ES-I3 (cell line): ENCODE measurements at regions not wholly inside any gene's neighbourhood (a gene's known extent, or its start where the extent isn't known, plus 50 kb on each side); places are given as distances from the start of the nearest gene placed in this dataset.

Experiments
- H3K36me3 ChIP-seq: 2 replicates; pipeline ENCODE4 v1.6.1; 2013; ENCODE audit warnings: mild to moderate bottlenecking, low read length, control low read depth, moderate library complexity; ENCODE audit not compliant: insufficient read depth
- H3K4me1 ChIP-seq: 2 replicates; pipeline ENCODE4 v1.6.1; 2013; ENCODE audit warnings: mild to moderate bottlenecking, control low read depth, low read length; ENCODE audit not compliant: insufficient read depth
- H3K9ac ChIP-seq: 2 replicates; pipeline ENCODE4 v1.6.1; 2013; ENCODE audit warnings: low read depth, mild to moderate bottlenecking, low read length, moderate library complexity
- H3K9me3 ChIP-seq: 2 replicates; pipeline ENCODE4 v1.6.1; 2013; ENCODE audit warnings: mild to moderate bottlenecking, low read length, moderate library complexity; ENCODE audit not compliant: control insufficient read depth, insufficient read depth

GRCh38 chr5:155466851-155467250 is 453.3 kb downstream of the KIF4B start:
- Histone ChIP-seq H3K9me3 (no peaks in the 10 kb centered on the region), H3K9ac (no peak overlapping the region), H3K36me3 (no peaks in the 10 kb centered on the region), H3K4me1 (no peaks in the 10 kb centered on the region)

GRCh38 chr5:155471027-155471426 is 457.5 kb downstream of the KIF4B start:
- Histone ChIP-seq H3K9me3 (no peaks in the 10 kb centered on the region), H3K36me3 (no peaks in the 10 kb centered on the region), H3K9ac (no peak overlapping the region), H3K4me1 (peaks cover 5% of the 10 kb centered on the region; the same call in 1 of the 2 replicates)

- H3K36me3 ChIP-seq = no peaks in the 10 kb centered on the region
- H3K4me1 ChIP-seq = peaks cover 5% of the 10 kb centered on the region; the same call in 1 of the 2 replicates
- no peak overlapping the region for H3K9ac ChIP-seq
- no peaks in the 10 kb centered on the region for H3K9me3 ChIP-seq
These were observed 459.2 kb downstream of the KIF4B start for GRCh38 chr5:155472780-155473179.

GRCh38 chr5:155475318-155475717 is 461.8 kb downstream of the KIF4B start:
- Histone ChIP-seq H3K4me1 (peaks cover 5% of the 10 kb centered on the region; the same call in 1 of the 2 replicates), H3K9me3 (no peaks in the 10 kb centered on the region), H3K9ac (no peak overlapping the region)

GRCh38 chr5:155480731-155481131 is 467.2 kb downstream of the KIF4B start:
- H3K36me3 ChIP-seq = no peaks in the 10 kb centered on the region
- H3K9me3 ChIP-seq = no peaks in the 10 kb centered on the region
- H3K9ac ChIP-seq = no peak overlapping the region
- H3K4me1 ChIP-seq = peaks cover 1% of the 10 kb centered on the region; the same call in 1 of the 2 replicates

More at GRCh38 chr5:155475318-155475717, 461.8 kb downstream of the KIF4B start:
- H3K36me3 ChIP-seq = no peaks in the 10 kb centered on the region

- Histone ChIP-seq H3K9ac (no peak overlapping the region), H3K36me3 (no peaks in the 10 kb centered on the region), H3K4me1 (no peaks in the 10 kb centered on the region), H3K9me3 (no peaks in the 10 kb centered on the region)
These were observed 467.6 kb downstream of the KIF4B start for GRCh38 chr5:155481182-155481581.

- no peaks in the 10 kb centered on the region for H3K9me3 ChIP-seq
- no peaks in the 10 kb centered on the region for H3K4me1 ChIP-seq
- H3K9ac ChIP-seq = no peak overlapping the region
- H3K36me3 ChIP-seq = no peaks in the 10 kb centered on the region
These were observed 468.9 kb downstream of the KIF4B start for GRCh38 chr5:155482428-155482827.

GRCh38 chr5:155485386-155485785 is 471.8 kb downstream of the KIF4B start:
- H3K9me3 ChIP-seq = no peaks in the 10 kb centered on the region
- H3K4me1 ChIP-seq = no peaks in the 10 kb centered on the region
- H3K9ac ChIP-seq = no peak overlapping the region
- no peaks in the 10 kb centered on the region for H3K36me3 ChIP-seq

- Histone ChIP-seq H3K9ac (no peak overlapping the region), H3K36me3 (no peaks in the 10 kb centered on the region), H3K4me1 (peaks cover 3% of the 10 kb centered on the region; the same call in 1 of the 2 replicates), H3K9me3 (no peaks in the 10 kb centered on the region)
These were observed 476.4 kb downstream of the KIF4B start for GRCh38 chr5:155489949-155490348.

GRCh38 chr5:155492191-155492590 is 478.6 kb downstream of the KIF4B start:
- no peaks in the 10 kb centered on the region for H3K9me3 ChIP-seq
- H3K9ac ChIP-seq = no peak overlapping the region
- no peaks in the 10 kb centered on the region for H3K36me3 ChIP-seq
- H3K4me1 ChIP-seq = peaks cover 8% of the 10 kb centered on the region; the same call in 1 of the 2 replicates

- H3K4me1 ChIP-seq = no peaks in the 10 kb centered on the region
- H3K9me3 ChIP-seq = no peaks in the 10 kb centered on the region
- H3K36me3 ChIP-seq = no peaks in the 10 kb centered on the region
These were observed 491.1 kb downstream of the KIF4B start for GRCh38 chr5:155504606-155505005.

GRCh38 chr5:155507363-155507762 is 493.8 kb downstream of the KIF4B start:
- Histone ChIP-seq H3K36me3 (no peaks in the 10 kb centered on the region), H3K9me3 (no peaks in the 10 kb centered on the region), H3K9ac (no peak overlapping the region), H3K4me1 (peaks cover 9% of the 10 kb centered on the region; the same call in 1 of the 2 replicates)

More at GRCh38 chr5:155504606-155505005, 491.1 kb downstream of the KIF4B start:
- no peak overlapping the region for H3K9ac ChIP-seq

GRCh38 chr5:155508673-155509072 is 495.1 kb downstream of the KIF4B start:
- Histone ChIP-seq H3K36me3 (no peaks in the 10 kb centered on the region), H3K4me1 (peaks cover 9% of the 10 kb centered on the region; the same call in 1 of the 2 replicates), H3K9me3 (no peaks in the 10 kb centered on the region), H3K9ac (no peak overlapping the region)

GRCh38 chr5:155512329-155512728 is 498.8 kb downstream of the KIF4B start:
- Histone ChIP-seq H3K9ac (no peak overlapping the region), H3K9me3 (no peaks in the 10 kb centered on the region), H3K4me1 (peaks cover 9% of the 10 kb centered on the region; the same call in 1 of the 2 replicates), H3K36me3 (no peaks in the 10 kb centered on the region)

- H3K4me1 ChIP-seq = peaks cover 9% of the 10 kb centered on the region; the same call in 1 of the 2 replicates
- no peaks in the 10 kb centered on the region for H3K9me3 ChIP-seq
- H3K36me3 ChIP-seq = no peaks in the 10 kb centered on the region
- no peak overlapping the region for H3K9ac ChIP-seq
These were observed 500.6 kb downstream of the KIF4B start for GRCh38 chr5:155514105-155514563.
